Fibroblast of skin of right quadriceps (primary cell): ENCODE measurements at regions not wholly inside any gene's neighbourhood (a gene's known extent, or its start where the extent isn't known, plus 50 kb on each side); places are given as distances from the start of the nearest gene placed in this dataset.
"Not testable (repeated sequence)": the region's sequence is repeated elsewhere in the genome, so short reads cannot be mapped to it uniquely, and the experiment has no call there.

Source experiments
- DNase-seq: peaks from one replicate; pipeline ENCODE4 v3.0.0-alpha.2; 2013

- not testable (repeated sequence) for DNase-seq
Observed at GRCh38 chr4:22631167-22631566, 61.6 kb upstream of the GBA3 start.

GRCh38 chr4:22634541-22635181, 58.1 kb upstream of the GBA3 start:
- DNase-seq, result no peak

GRCh38 chr4:22635182-22635549, 57.6 kb upstream of the GBA3 start:
- not testable (repeated sequence) for DNase-seq

- no peak for DNase-seq
Observed at GRCh38 chr4:22635692-22636091, 57.0 kb upstream of the GBA3 start.

- DNase-seq, result no peak
Observed at GRCh38 chr4:22637306-22637705, 55.4 kb upstream of the GBA3 start.
